GM19099 (cell line): ENCODE measurements at regions not wholly inside any gene's neighbourhood (a gene's known extent, or its start where the extent isn't known, plus 50 kb on each side); places are given as distances from the start of the nearest gene placed in this dataset.

ENCODE experiments used
- POLR2A ChIP-seq: IDR thresholded peaks from 3 replicates; pipeline ENCODE4 v1.6.1; 2011; ENCODE audit warnings: low read depth; ENCODE audit not compliant: insufficient read length; ENCODE audit errors: extremely low read depth

- no peak for TF ChIP-seq POLR2A
Measured at GRCh38 chr14:106024983-106025604, 498.7 kb downstream of the TMEM121 start.

DNA sequence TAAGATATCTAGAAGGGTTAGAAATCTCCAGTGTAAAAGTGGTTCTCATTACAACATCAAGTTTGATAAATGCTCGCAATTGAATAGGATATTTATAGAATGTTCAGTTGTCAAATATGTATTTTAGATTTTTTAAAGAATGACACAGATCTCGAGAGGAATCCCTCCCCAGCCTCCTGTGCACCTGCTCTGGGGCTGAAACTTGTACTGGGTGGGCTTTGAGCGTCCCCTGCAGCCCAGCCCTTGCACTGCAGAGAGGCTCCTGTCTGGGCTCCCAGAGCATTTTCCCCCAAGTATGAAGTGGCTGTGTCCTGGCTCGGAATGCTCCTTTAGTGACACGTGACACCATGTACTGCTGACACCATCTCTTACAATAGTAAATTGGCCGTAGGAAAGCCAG, 499.6 kb downstream of the TMEM121 start:
- TF ChIP-seq POLR2A: no peak

DNA sequence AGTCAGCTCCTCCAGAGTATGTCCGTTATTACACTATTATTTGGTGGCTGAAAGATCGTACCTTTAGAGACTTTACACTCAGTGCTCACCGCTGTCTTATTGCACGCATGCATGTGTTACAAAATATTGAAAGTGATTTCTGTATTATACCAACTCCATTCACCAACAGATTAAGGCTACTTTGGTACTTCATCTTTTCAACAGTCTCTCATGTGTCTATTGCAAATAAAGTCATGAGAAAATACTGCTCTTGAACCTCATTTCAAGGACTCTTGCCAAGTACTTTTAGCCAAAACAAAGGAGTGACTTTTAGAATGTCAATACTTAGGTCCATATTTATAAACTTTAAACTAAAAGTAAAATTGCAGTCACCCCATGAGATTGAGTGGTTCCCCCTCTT, 503.6 kb downstream of the TMEM121 start:
- no peak for TF ChIP-seq POLR2A

DNA sequence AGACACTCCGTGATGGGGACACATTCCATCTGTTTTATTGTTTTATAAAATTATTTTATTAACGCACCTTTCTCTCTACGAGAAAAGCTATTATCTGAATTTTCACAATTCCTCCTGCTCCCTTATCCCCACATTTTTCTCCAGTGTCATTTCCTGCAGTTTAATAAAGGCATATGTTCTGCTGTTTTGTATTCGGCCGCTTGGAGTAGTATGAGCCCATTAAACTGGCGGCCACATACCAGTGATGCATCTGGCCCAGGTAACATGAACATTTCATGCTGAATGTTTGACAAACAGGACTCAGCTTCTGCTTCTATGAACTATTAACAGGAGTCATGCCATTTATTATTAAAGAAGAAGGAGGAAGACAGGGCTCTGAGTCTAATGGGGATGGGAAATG, 511.0 kb downstream of the TMEM121 start:
- no peak for TF ChIP-seq POLR2A

- no peak for TF ChIP-seq POLR2A
Measured at GRCh38 chr14:106038263-106038662, 511.9 kb downstream of the TMEM121 start.

DNA sequence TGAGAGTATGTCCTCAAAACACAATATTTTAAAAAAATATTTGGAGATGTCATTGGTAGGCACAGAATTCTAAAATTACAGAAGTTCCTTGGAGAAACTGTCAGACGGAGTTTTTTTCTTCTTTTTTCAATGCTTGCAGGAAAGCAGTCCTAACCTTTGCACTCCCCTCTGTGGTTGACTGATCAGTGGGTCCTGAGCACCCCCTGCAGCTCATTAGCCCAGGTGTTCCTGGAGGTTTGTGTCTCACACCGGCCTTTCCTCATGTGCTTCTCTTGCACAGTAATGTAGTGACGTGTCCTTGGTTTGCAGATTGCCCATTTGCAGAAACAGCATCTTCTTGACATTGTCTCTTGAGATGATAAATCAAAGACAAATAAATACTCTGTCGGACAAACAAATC, 513.0 kb downstream of the TMEM121 start:
- no peak for TF ChIP-seq POLR2A

DNA sequence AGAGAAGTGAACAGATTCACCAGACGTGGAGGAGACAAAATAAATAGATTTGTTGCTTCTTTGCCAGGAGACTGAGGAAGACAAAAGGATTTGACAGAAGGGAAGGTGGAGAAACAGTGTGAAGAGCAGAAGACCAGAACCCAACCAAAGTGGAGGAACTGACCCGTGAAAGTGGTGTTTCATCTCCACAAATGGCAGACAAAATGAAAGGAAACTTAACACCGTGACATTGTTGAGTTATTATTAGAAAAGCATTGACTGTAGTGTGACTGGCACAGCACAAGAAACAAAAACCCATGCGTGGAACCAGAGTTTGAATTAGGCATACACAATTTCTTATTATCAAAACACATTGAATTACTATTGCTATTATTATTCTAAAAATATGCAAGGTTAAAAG, 518.1 kb downstream of the TMEM121 start:
- TF ChIP-seq POLR2A: no peak

DNA sequence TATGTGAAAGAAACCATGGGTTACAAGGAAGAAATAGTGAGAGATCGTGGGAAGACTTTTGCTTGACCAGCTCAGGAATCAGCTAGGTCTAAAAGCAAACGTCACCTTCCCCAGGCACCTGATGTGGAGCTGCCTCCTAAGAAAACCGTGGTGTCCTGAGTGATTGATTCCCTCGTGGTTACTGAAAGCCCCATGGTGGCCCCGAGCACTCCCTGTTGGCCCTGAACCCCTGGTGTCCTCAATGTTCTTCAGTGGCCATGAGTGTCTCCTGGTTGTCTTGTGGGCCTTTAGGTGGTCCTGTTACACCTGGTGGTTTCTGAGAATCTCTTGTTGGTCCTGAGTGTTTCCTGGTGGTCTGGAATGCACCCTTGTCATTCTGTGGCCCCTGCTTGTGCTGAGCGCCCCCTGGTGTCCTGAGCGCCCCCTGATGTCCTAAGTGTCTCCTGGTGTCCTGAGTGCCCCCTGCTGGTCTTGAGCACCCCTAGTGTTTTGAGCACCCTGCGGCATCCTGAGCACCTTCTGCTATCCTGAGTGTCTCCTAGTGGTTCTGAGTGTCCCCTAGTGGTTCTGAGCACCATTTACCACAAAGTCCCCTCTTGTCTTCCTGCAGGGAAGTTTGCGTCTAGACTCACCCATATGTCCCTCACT, 518.7 kb downstream of the TMEM121 start:
- TF ChIP-seq POLR2A: no peak

DNA sequence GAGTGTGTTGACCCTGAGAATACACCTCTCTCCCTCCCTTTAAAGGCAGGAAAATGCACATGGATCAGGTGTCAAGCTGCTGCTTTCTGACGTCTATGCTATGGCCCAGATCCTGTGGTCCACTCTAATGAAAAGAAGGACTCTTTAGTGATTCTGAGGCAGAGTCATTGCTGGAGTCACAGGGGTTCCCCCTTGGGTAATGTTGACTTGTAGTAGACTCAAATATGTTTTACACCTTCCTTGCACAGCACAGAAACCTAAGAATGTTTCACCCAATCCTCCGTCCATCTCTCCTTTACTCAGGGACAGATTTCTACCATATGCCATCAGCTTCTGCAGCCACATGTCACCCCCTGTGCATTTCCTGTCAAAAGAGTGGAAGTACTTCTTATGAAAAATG, 525.4 kb downstream of the TMEM121 start:
- no peak for TF ChIP-seq POLR2A

GRCh38 chr14:106055289-106055688, 528.9 kb downstream of the TMEM121 start:
- TF ChIP-seq POLR2A: no peak

GRCh38 chr14:106058342-106058741, 532.0 kb downstream of the TMEM121 start:
- no peak for TF ChIP-seq POLR2A

GRCh38 chr14:106060276-106060975, 534.0 kb downstream of the TMEM121 start:
- no peak for TF ChIP-seq POLR2A

DNA sequence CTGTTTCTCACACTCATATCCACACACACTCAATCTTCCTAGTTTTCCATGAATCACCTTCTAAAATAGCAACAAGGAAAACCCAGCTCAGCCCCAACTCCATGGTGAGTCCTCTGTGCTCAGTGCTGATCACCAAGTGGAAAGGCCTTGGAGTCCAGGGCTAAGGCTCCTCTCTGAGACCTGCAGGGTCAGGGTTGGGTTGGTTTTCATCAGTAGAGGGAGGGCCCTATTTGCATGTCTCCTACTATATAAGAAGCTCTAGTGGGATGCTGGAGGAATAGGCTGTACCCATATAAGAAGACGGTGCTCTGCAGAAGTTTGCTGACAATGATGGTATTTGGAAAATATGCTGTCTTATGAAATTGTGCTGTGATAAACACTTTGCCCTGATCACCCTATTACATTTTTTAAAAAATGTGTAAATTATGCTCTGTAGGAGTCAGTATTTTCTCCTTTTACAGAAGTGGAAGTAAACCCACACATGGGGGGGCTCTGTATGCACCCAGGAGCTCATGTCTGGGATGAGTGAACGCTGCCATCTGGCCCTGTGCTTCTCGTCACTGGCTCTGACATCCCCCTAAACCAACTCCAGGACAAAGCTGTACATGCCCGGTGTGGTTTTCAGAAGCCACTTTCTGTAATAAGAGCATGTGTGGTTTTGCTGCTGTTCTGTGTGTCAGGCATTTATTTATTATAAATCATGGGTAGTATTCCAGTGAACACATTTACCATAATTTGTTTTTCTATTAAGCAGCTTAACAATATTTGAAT, 536.3 kb downstream of the TMEM121 start:
- TF ChIP-seq POLR2A: no peak

DNA sequence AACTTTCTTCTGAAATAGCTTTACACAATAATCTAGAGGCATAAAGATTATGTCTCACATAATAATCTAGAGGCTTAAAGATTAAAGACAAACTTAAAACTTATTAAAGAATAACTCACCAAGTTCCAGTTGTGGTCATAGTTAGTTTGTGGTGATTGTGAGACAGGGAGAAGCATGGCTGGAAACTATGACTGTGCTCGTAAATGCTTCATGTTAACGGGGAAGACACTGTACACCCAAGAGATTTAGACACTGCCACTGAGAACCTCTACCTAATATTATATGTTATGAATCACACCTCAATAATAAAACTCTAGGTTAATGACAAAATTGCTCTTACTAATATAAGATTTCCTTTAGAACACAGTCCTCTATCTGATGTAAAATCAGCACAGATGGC, 541.6 kb downstream of the TMEM121 start:
- TF ChIP-seq POLR2A: no peak

DNA sequence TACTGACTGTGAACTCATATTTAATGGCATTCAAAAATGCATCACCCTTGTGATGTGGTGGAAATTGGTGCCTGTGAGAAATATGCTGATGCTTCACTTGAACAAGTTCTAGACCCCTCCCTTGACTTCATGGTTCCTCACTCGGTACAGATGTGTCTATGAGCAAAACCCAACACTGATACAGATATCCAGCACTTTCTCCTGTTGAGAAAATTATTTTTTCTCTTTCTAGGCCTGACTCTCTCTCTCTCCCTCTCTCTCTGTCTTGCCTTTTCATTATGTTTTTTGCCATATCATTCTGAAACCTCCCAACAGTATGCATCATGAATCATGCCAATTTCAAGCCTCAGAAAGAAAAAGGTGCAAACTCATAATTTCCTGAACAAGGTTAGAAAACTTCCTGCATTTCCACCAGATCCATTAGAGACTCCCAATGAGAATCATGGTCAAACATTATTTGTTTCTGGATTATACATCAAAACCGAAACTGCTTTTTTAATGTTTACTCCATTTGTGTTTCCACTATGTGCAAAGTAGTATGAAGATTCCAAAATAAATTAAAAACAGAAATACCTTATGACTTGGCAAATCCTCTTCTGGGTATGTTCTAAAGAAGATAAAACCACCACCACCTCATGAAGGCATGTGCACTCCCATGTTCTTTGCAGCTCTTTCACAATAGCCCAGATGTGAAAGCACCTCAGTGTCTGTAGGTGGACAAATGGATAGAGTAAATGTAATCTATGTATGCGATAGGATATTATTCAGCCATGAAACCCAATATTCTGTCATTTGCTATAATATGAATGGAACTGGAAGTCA, 543.6 kb downstream of the TMEM121 start:
- no peak for TF ChIP-seq POLR2A

- TF ChIP-seq POLR2A: no peak
Measured at GRCh38 chr14:106080922-106081321, 554.5 kb downstream of the TMEM121 start.
